Suprapubic skin (tissue), 2 donors: ENCODE measurements at regions not wholly inside any gene's neighbourhood (a gene's known extent, or its start where the extent isn't known, plus 50 kb on each side); places are given as distances from the start of the nearest gene placed in this dataset.

Experiments used
- EP300 ChIP-seq: sonication (generic); formaldehyde crosslinking; IDR thresholded peaks from one replicate; pipeline ENCODE4 v1.6.1; 2017; ENCODE audit warnings: antibody characterized with exemption
- POLR2A ChIP-seq, 2 donors: fragments of 450-650 bp; IDR thresholded peaks; one replicate each; pipeline ENCODE4 v1.6.1; 2017; ENCODE audit warnings: antibody characterized with exemption in 2 of 2, mild to moderate bottlenecking in 2 of 2, moderate library complexity in 2 of 2

- TF ChIP-seq POLR2A (IDR thresholded peaks at IDR 0.05) (no peak), EP300 (no peak)
These were observed 619.0 kb downstream of the TFAP2A start for GRCh38 chr6:9795880-9796279.
